Lower leg skin (tissue), 4 donors: ENCODE measurements at regions not wholly inside any gene's neighbourhood (a gene's known extent, or its start where the extent isn't known, plus 50 kb on each side); places are given as distances from the start of the nearest gene placed in this dataset.

Experiments
- DNase-seq, 2 donors: peaks; one replicate each; pipeline ENCODE4 v3.0.0-alpha.2; 2019; ENCODE audit warnings: low spot score in 2 of 2
- H3K4me3 ChIP-seq: fragments of 200-600 bp; sonication (generic); 2 replicates; pipeline ENCODE4 v1.5.1; 2017; ENCODE audit warnings: mild to moderate bottlenecking, low read depth; ENCODE audit not compliant: poor library complexity, severe bottlenecking
- POLR2A ChIP-seq, 2 donors: fragments of 450-650 bp; IDR thresholded peaks; one replicate each; pipeline ENCODE4 v1.6.1; 2016 to 2017; ENCODE audit warnings: antibody characterized with exemption in 2 of 2, mild to moderate bottlenecking in 1 of 2, moderate library complexity in 1 of 2
- WGBS, 2 donors: methylation state at CpG; one replicate each; pipeline ENCODE4 v1.1.5; 2018; 5-methylcytosine and 5-hydroxymethylcytosine counted together
- intact Hi-C: fragments of 100-400 bp; cut with DNase I; formaldehyde crosslinking; loops from one replicate; pipeline ENCODE4 v1.15.0; 2023; ENCODE audit warnings: low total_unique reads
- TF ChIP-seq, protein P1 (sequence below), 3 donors: fragments of 450-650 bp; IDR thresholded peaks; one replicate each; pipeline ENCODE4 v1.5.1; 2016; ENCODE audit warnings: antibody characterized with exemption in 3 of 3, mild to moderate bottlenecking in 3 of 3, moderate library complexity in 2 of 3

DNA sequence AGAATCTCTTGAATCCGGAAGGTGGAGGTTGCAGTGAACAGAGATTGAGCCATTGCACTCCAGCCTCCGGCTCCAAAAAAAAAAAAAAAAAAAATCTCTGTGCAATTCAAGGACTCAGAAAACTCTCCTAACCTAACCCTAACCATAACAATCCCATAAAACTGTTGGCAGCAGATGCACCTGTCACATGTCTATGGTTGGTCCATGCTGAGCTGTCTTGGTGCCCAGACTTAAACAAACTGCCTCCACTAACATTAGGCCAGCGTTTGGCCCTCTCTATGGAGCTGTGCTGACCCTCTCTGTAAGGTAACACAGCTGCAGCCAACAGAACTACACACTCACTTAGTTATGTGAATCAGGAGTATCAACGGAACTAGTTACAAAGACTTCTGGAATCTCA, 132.5 kb upstream of the PTER start:
- no peak overlapping the region for H3K4me3 ChIP-seq
- intact Hi-C loops: no loop called here
- 86% methylated on average over 4 of the region's 4 CpGs for WGBS, 2 donors
- TF ChIP-seq, protein P1, sequence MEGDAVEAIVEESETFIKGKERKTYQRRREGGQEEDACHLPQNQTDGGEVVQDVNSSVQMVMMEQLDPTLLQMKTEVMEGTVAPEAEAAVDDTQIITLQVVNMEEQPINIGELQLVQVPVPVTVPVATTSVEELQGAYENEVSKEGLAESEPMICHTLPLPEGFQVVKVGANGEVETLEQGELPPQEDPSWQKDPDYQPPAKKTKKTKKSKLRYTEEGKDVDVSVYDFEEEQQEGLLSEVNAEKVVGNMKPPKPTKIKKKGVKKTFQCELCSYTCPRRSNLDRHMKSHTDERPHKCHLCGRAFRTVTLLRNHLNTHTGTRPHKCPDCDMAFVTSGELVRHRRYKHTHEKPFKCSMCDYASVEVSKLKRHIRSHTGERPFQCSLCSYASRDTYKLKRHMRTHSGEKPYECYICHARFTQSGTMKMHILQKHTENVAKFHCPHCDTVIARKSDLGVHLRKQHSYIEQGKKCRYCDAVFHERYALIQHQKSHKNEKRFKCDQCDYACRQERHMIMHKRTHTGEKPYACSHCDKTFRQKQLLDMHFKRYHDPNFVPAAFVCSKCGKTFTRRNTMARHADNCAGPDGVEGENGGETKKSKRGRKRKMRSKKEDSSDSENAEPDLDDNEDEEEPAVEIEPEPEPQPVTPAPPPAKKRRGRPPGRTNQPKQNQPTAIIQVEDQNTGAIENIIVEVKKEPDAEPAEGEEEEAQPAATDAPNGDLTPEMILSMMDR (IDR thresholded peaks at IDR 0.05): no peak
- no peak for TF ChIP-seq POLR2A (IDR thresholded peaks at IDR 0.05)
- no peak for DNase-seq

DNA sequence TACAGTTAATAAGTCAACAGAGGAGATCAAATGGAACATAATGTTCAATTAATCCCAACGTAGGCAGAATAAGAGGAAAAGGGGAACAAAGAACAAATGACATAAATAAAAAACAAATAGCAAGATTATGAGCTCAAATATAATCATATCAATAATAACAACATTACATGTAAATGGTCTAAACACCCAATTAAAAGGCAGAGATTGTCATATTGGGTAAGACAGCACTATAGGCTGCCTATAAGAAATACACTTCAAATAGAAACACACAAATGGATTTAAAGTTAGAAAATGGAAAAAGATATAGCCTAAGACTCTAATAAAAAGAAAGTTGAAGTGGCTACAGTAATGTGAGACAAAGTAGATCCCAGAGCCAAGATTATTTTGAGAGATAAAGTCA, 126.4 kb upstream of the PTER start:
- TF ChIP-seq POLR2A (IDR thresholded peaks at IDR 0.05): no peak
- TF ChIP-seq, protein P1 (IDR thresholded peaks at IDR 0.05): no peak
- 52 to 79% methylated on average over 1 of the region's 1 CpG for WGBS, 2 donors

DNA sequence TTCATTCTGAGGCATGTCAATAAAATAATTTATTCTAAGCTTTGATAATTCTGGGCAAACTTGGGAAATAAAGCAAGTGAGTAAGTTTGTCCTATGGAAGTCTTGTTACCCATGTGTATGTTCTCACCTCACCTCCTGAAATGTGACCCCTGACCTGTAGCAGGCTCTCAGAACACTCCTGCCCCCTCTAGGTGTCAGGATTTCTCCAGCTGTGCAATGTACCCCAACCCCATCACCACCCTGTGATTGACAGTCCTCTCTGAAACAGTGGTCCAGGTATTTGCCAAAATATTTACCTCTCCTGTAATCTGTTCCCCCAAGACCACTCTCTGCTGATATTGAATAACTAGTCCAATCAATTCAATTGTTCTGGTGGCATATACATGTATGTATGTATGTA, 122.6 kb upstream of the PTER start:
- intact Hi-C loops: no loop called here
- no peak for DNase-seq
- TF ChIP-seq POLR2A (IDR thresholded peaks at IDR 0.05): no peak
- TF ChIP-seq, protein P1 (IDR thresholded peaks at IDR 0.05): no peak
- H3K4me3 ChIP-seq: no peak overlapping the region

More for the DNA sequence above, 126.4 kb upstream of the PTER start:
- intact Hi-C loops: no loop called here
- no peak overlapping the region for H3K4me3 ChIP-seq
- no peak for DNase-seq

DNA sequence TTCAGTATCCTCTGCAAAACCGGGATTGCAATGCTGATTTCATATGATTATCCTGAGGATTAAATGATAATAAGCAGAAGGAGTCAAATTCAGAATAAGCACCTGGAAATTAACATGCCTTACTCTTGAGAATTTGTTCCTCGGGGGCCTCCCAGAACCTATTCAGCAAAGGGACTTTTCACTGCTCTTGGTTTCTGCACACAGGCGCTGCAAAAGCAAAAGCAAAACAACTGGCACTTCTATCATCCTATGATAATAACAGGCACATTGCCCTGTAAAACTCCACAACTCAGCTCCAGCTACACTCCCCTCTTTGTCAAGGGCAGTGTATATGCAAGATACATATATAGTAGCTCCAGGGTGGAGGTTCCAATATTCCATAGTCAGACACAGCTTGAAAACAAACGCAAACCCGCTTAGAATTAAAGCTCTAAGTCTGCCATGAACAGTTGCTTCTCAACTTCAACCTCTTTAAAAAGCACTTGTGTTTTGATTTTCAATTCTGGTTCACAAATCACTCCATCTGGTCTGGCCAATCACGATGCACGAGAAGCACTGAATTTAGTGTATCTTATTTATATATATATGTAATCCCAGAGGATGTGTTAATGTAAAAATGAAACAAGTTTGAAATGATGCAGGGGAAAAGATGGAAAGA, 119.9 kb upstream of the PTER start:
- 84 to 91% methylated on average over 7 of the region's 7 CpGs for WGBS, 2 donors
- no peak for DNase-seq
- intact Hi-C loops: no loop called here
- no peak overlapping the region for H3K4me3 ChIP-seq
- TF ChIP-seq, protein P1 (IDR thresholded peaks at IDR 0.05): no peak
- no peak for TF ChIP-seq POLR2A (IDR thresholded peaks at IDR 0.05)

DNA sequence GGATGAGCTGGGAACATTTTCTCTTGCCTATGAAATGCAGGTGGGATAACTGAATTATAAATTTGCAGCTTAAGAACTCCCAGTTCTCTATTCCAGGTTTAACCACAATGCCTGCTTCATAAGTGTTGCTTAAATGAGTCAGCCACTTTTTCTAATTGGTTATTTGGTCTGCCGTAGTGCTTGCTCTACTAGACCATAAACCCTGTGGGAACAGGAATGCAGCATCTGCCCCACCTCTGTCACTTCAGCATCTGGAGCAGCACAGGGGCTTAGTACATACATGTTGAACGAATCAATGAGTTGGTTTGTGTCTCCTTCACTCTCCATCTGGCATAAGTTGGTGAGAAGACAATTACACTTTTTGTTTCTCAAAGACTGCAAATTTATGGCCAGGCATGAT, 95.2 kb upstream of the PTER start:
- no peak for DNase-seq
- no peak for TF ChIP-seq POLR2A (IDR thresholded peaks at IDR 0.05)
- TF ChIP-seq, protein P1 (IDR thresholded peaks at IDR 0.05): no peak
- 35 to 52% methylated on average over 2 of the region's 2 CpGs for WGBS, 2 donors
- H3K4me3 ChIP-seq: no peak overlapping the region
- intact Hi-C loops: no loop called here

DNA sequence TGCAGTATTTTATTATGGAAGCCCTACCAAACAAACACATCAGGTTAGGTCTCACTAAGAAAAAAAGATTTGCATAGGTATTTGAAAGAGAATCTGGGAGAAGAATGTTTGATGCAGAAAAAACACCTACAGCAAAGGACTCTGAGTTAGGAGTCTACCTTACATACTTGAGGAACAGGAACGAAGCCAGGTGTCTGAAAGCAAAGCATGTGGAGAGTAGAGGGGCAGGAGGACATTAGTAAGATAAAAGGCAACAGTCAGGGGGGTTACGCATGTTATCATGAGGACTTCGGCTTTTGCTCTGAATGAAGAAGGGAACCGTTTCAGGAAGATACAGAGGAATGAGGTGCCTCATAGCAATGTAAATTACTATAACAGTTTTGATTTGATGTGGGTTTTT, 87.9 kb upstream of the PTER start:
- TF ChIP-seq, protein P1 (IDR thresholded peaks at IDR 0.05): no peak
- no peak for TF ChIP-seq POLR2A (IDR thresholded peaks at IDR 0.05)
- no peak for DNase-seq
- H3K4me3 ChIP-seq: no peak overlapping the region
- 64 to 77% methylated on average over 4 of the region's 4 CpGs for WGBS, 2 donors
- intact Hi-C loops: no loop called here
